ENCODE measurements at regions not wholly inside any gene's neighbourhood (a gene's known extent, or its start where the extent isn't known, plus 50 kb on each side); places are given as distances from the start of the nearest gene placed in this dataset.

DNA sequence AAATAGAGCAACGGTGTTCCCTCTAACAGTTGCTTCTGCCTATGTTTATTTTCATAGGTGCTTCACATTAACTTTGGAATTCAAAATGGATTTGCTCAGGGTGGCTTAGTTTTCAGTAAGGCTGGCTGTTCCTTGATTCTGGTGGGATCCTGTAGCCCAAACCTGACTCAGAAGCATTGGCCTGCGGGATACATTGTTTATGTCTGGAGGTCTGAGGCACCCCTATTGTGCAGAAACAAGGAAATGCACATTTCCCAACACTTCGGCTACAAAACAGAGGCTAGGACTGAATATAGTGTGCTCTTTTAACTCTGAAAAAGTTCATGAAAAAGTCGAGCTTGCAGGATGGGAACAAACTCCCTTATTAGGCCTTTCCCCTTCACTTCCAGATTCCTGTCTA, 133.8 kb upstream of the F3 start:
- TF ChIP-seq CTCF (IDR thresholded peaks at IDR 0.05) (no peak), EZH2 (IDR thresholded peaks at IDR 0.05) (no peak), EZH2phosphoT487 (IDR thresholded peaks at IDR 0.05) (no peak)
